Right cardiac atrium (tissue), 5 donors: ENCODE measurements at regions not wholly inside any gene's neighbourhood (a gene's known extent, or its start where the extent isn't known, plus 50 kb on each side); places are given as distances from the start of the nearest gene placed in this dataset.

ENCODE experiments used
- ATAC-seq, 2 donors: fragments of 200-7000 bp; cut with Tn5 transposase; one replicate each; pipeline versions ENCODE4 v1.8.0 to v1.9.1; 2020; ENCODE audit warnings: moderate library complexity in 2 of 2, mild to moderate bottlenecking in 1 of 2
- DNase-seq, 3 donors: peaks; one replicate each; pipeline ENCODE4 v3.0.0-alpha.2; 2020
- H3K27ac ChIP-seq: one replicate; pipeline ENCODE4 v1.5.1; 2013; ENCODE audit warnings: mild to moderate bottlenecking, low read length, control low read depth, moderate library complexity
- H3K27me3 ChIP-seq: one replicate; pipeline ENCODE4 v1.6.1; 2013; ENCODE audit not compliant: control insufficient read depth, insufficient read depth
- H3K4me1 ChIP-seq: one replicate; pipeline ENCODE4 v1.6.1; 2013; ENCODE audit warnings: low read length; ENCODE audit not compliant: control insufficient read depth, insufficient read depth
- H3K4me3 ChIP-seq: one replicate; pipeline ENCODE4 v1.5.1; 2013; ENCODE audit warnings: low read length, control low read depth
- H3K9me3 ChIP-seq: one replicate; pipeline ENCODE4 v1.6.1; 2013; ENCODE audit warnings: low read length; ENCODE audit not compliant: control insufficient read depth
- WGBS: extraction: QIAGEN DNeasy Blood & Tissue Kit; methylation state at CpG from one replicate; pipeline ENCODE4 v1.1.7; 2013; 5-methylcytosine and 5-hydroxymethylcytosine counted together
- intact Hi-C, 4 donors: fragments of 100-400 bp; cut with DNase I; formaldehyde crosslinking; loops; one replicate each; pipeline versions ENCODE4 v1.11.0 to v1.14.0; 2022 to 2023
- donor health status: healthy with polysubstance abuse.
- donor health status: DM: no; HTN: yes; CAD: no.
- donor health status: DM: no; HTN: no; CAD: no.
- donor health status: DM: no; HTN: yes; CAD: no; lungs with severe emphysema.
- donor health status: DM: yes; HTN: yes; CAD: no.

- H3K4me1 ChIP-seq: no peaks in the 10 kb centered on the region
- H3K27ac ChIP-seq: no peak overlapping the region
- WGBS: 80% methylated on average over 7 of the region's 7 CpGs
- ATAC-seq: no peak
- no peak for DNase-seq
- H3K27me3 ChIP-seq: no peaks in the 10 kb centered on the region
- H3K9me3 ChIP-seq: no peaks in the 10 kb centered on the region
- H3K4me3 ChIP-seq: no peak overlapping the region
- intact Hi-C loops: no loop called here
Observed at GRCh38 chr12:115232455-115233156, 548.6 kb upstream of the TBX3 start.

GRCh38 chr12:115230606-115231005 is 546.6 kb upstream of the TBX3 start:
- 55% methylated on average over 6 of the region's 6 CpGs for WGBS
- intact Hi-C loops: no loop called here

GRCh38 chr12:115229517-115229916 is 545.5 kb upstream of the TBX3 start:
- intact Hi-C loops: no loop called here
- Histone ChIP-seq H3K27ac (no peak overlapping the region), H3K9me3 (no peaks in the 10 kb centered on the region), H3K27me3 (no peaks in the 10 kb centered on the region), H3K4me3 (no peak overlapping the region), H3K4me1 (no peaks in the 10 kb centered on the region)
- ATAC-seq (no peak), DNase-seq (no peak)
- WGBS: 97% methylated on average over 4 of the region's 4 CpGs

More at GRCh38 chr12:115230606-115231005, 546.6 kb upstream of the TBX3 start:
- Histone ChIP-seq H3K27ac (no peak overlapping the region), H3K4me1 (no peaks in the 10 kb centered on the region), H3K9me3 (no peaks in the 10 kb centered on the region), H3K27me3 (no peaks in the 10 kb centered on the region), H3K4me3 (no peak overlapping the region)
- ATAC-seq (no peak), DNase-seq (no peak)

GRCh38 chr12:115228434-115228833 is 544.5 kb upstream of the TBX3 start:
- no peak overlapping the region for H3K27ac ChIP-seq
- H3K4me3 ChIP-seq: no peak overlapping the region
- H3K9me3 ChIP-seq: no peaks in the 10 kb centered on the region
- DNase-seq (no peak), ATAC-seq (no peak)
- no peaks in the 10 kb centered on the region for H3K27me3 ChIP-seq
- WGBS: 96% methylated on average over 4 of the region's 4 CpGs
- H3K4me1 ChIP-seq: no peaks in the 10 kb centered on the region
- intact Hi-C loops: no loop called here

GRCh38 chr12:115227137-115227615 is 543.2 kb upstream of the TBX3 start:
- Histone ChIP-seq H3K4me3 (no peak overlapping the region), H3K27ac (peak overlapping the region; percentile 69), H3K4me1 (no peaks in the 10 kb centered on the region), H3K9me3 (no peaks in the 10 kb centered on the region), H3K27me3 (no peaks in the 10 kb centered on the region)
- 66% methylated on average over 4 of the region's 4 CpGs for WGBS
- intact Hi-C loops: no loop called here
- DNase-seq: peak; percentile 32 to 71 (median 63)
- peak; percentile 81 to 83 for ATAC-seq

GRCh38 chr12:115225845-115226244 is 541.9 kb upstream of the TBX3 start:
- Histone ChIP-seq H3K27ac (no peak overlapping the region), H3K4me3 (no peak overlapping the region), H3K27me3 (no peaks in the 10 kb centered on the region), H3K9me3 (no peaks in the 10 kb centered on the region), H3K4me1 (no peaks in the 10 kb centered on the region)
- no peak for ATAC-seq
- WGBS: 31% methylated on average over 4 of the region's 4 CpGs
- DNase-seq: no peak
- intact Hi-C loops: no loop called here

- DNase-seq (no peak), ATAC-seq (peak in 1 of 2 donors; percentile 8)
- H3K27me3 ChIP-seq: no peaks in the 10 kb centered on the region
- intact Hi-C loops: no loop called here
- H3K9me3 ChIP-seq: no peaks in the 10 kb centered on the region
- H3K4me3 ChIP-seq: no peak overlapping the region
- no peak overlapping the region for H3K27ac ChIP-seq
- H3K4me1 ChIP-seq: no peaks in the 10 kb centered on the region
- WGBS: 65% methylated on average over 4 of the region's 4 CpGs
Observed at GRCh38 chr12:115223991-115224390, 540.0 kb upstream of the TBX3 start.

- ATAC-seq: no peak
- intact Hi-C loops: no loop called here
- no peak for DNase-seq
- Histone ChIP-seq H3K4me1 (no peaks in the 10 kb centered on the region), H3K27ac (no peak overlapping the region), H3K4me3 (no peak overlapping the region), H3K9me3 (no peaks in the 10 kb centered on the region), H3K27me3 (no peaks in the 10 kb centered on the region)
- WGBS: 81% methylated on average over 4 of the region's 4 CpGs
Observed at GRCh38 chr12:115223322-115223721, 539.3 kb upstream of the TBX3 start.

- ATAC-seq: no peak
- Histone ChIP-seq H3K27me3 (no peaks in the 10 kb centered on the region), H3K27ac (no peak overlapping the region), H3K9me3 (no peaks in the 10 kb centered on the region), H3K4me3 (no peak overlapping the region), H3K4me1 (no peaks in the 10 kb centered on the region)
- intact Hi-C loops: no loop called here
- WGBS: 88% methylated on average over 6 of the region's 6 CpGs
- no peak for DNase-seq
Observed at GRCh38 chr12:115222220-115222619, 538.2 kb upstream of the TBX3 start.

GRCh38 chr12:115216301-115216700 is 532.3 kb upstream of the TBX3 start:
- H3K27me3 ChIP-seq: no peaks in the 10 kb centered on the region
- intact Hi-C loops: no loop called here
- DNase-seq: no peak
- no peak for ATAC-seq
- peaks cover 7% of the 10 kb centered on the region for H3K4me1 ChIP-seq
- 78% methylated on average over 5 of the region's 5 CpGs for WGBS
- no peak overlapping the region for H3K27ac ChIP-seq
- no peaks in the 10 kb centered on the region for H3K9me3 ChIP-seq
- H3K4me3 ChIP-seq: no peak overlapping the region

GRCh38 chr12:115215544-115215943 is 531.6 kb upstream of the TBX3 start:
- WGBS: 86% methylated on average over 3 of the region's 3 CpGs
- no peak overlapping the region for H3K4me3 ChIP-seq
- no peaks in the 10 kb centered on the region for H3K27me3 ChIP-seq
- intact Hi-C loops: no loop called here
- H3K4me1 ChIP-seq: peaks cover 7% of the 10 kb centered on the region
- DNase-seq (no peak), ATAC-seq (no peak)
- H3K27ac ChIP-seq: no peak overlapping the region
- H3K9me3 ChIP-seq: no peaks in the 10 kb centered on the region
